DOHH2 (cell line): ENCODE measurements at regions not wholly inside any gene's neighbourhood (a gene's known extent, or its start where the extent isn't known, plus 50 kb on each side); places are given as distances from the start of the nearest gene placed in this dataset.
"Not testable (repeated sequence)": the region's sequence is repeated elsewhere in the genome, so short reads cannot be mapped to it uniquely, and the experiment has no call there.

Experiments used
- CTCF ChIP-seq: fragments of 200-600 bp; sonication (generic); IDR thresholded peaks from one replicate; pipeline ENCODE4 v1.5.1; 2014; ENCODE audit warnings: antibody characterized with exemption, mild to moderate bottlenecking, low read depth, low read length; ENCODE audit not compliant: poor library complexity, severe bottlenecking
- EZH2phosphoT487 ChIP-seq: fragments of 200-600 bp; sonication (generic); IDR thresholded peaks from 2 replicates; pipeline ENCODE4 v1.6.1; 2017; ENCODE audit warnings: borderline replicate concordance, mild to moderate bottlenecking, antibody characterized with exemption, low read length, moderate library complexity, mixed read lengths

GRCh38 chr5:176042020-176042658, 74.0 kb upstream of the THOC3 start:
- TF ChIP-seq EZH2phosphoT487, CTCF: not testable (repeated sequence)
